ENCODE measurements at regions not wholly inside any gene's neighbourhood (a gene's known extent, or its start where the extent isn't known, plus 50 kb on each side); places are given as distances from the start of the nearest gene placed in this dataset.

- TF ChIP-seq ZBTB33 (IDR thresholded peaks at IDR 0.05; ENCODE audit: borderline replicate concordance, low read depth) (no peak), JUND (IDR thresholded peaks at IDR 0.05) (no peak)
Measured at GRCh38 chr9:74001382-74001781, 495.8 kb upstream of the RORB start (continued).

DNA sequence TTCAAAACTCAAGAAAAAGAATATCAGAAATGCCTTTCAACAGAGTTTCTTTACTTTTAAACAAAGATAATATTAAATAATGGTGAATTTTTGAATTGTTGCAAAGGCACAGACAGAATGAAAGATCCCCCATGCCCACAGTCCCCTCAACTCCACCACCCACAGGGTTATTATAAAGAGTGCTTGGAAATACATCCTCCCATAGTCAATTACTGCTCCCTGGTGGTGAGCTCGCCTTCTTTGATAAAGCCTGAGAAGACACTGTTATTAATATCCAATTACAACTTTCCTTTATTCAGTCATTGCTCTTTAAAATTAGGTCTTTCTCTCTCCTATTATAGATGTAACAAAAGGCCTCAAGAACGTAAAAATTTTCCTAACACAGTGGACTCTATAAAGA is 490.2 kb upstream of the RORB start:
- H3K27ac ChIP-seq (ENCODE audit: low read depth in 2 of 2, low read length in 1 of 2) = no peak overlapping the region
- no peaks in the 10 kb centered on the region for H3K79me2 ChIP-seq (ENCODE audit: insufficient read depth)
- ChIA-PET CTCF (no interaction called here), POLR2A (no interaction called here)
- no peaks in the 10 kb centered on the region for H3K4me1 ChIP-seq (ENCODE audit: control insufficient read depth in 1 of 2, insufficient read depth in 2 of 2, low read depth in 1 of 2, low read length in 1 of 2)
- TF ChIP-seq RAD21 (IDR thresholded peaks at IDR 0.05; ENCODE audit: low read length) (peak; percentile 42), YY1 (IDR thresholded peaks at IDR 0.05; ENCODE audit: low read depth) (no peak)
- H3K36me3 ChIP-seq (replicated peaks in 1 of 2; ENCODE audit: control insufficient read depth in 1 of 2, insufficient read depth in 2 of 2, low read length in 1 of 2) = no peaks in the 10 kb centered on the region
- H4K20me1 ChIP-seq (ENCODE audit: insufficient read depth) = no peaks in the 10 kb centered on the region
- no peak overlapping the region for H3K4me2 ChIP-seq
- no peak overlapping the region for H3K9ac ChIP-seq
- H3K9me2 ChIP-seq = no peaks in the 10 kb centered on the region
- H3F3A ChIP-seq (replicated peaks; ENCODE audit: insufficient read depth) = no peaks in the 10 kb centered on the region
- 31% methylated on average over 2 of the region's 2 CpGs for WGBS (ENCODE audit: low lambda C conversion rate)
- no peaks in the 10 kb centered on the region for H3K27me3 ChIP-seq (ENCODE audit: insufficient read depth)
- DNase-seq = peak; percentile 4
- no peak overlapping the region for H2AFZ ChIP-seq (ENCODE audit: low read depth)
- H3K9me3 ChIP-seq = no peaks in the 10 kb centered on the region
- H3K4me3 ChIP-seq (ENCODE audit: low read depth in 2 of 2, low read length in 1 of 2) = no peak overlapping the region

GRCh38 chr9:74007833-74008232 is 489.3 kb upstream of the RORB start:
- no peaks in the 10 kb centered on the region for H3F3A ChIP-seq (replicated peaks; ENCODE audit: insufficient read depth)
- TF ChIP-seq, protein P1, sequence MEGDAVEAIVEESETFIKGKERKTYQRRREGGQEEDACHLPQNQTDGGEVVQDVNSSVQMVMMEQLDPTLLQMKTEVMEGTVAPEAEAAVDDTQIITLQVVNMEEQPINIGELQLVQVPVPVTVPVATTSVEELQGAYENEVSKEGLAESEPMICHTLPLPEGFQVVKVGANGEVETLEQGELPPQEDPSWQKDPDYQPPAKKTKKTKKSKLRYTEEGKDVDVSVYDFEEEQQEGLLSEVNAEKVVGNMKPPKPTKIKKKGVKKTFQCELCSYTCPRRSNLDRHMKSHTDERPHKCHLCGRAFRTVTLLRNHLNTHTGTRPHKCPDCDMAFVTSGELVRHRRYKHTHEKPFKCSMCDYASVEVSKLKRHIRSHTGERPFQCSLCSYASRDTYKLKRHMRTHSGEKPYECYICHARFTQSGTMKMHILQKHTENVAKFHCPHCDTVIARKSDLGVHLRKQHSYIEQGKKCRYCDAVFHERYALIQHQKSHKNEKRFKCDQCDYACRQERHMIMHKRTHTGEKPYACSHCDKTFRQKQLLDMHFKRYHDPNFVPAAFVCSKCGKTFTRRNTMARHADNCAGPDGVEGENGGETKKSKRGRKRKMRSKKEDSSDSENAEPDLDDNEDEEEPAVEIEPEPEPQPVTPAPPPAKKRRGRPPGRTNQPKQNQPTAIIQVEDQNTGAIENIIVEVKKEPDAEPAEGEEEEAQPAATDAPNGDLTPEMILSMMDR (IDR thresholded peaks at IDR 0.05) = no peak
- TF ChIP-seq TCF12 (IDR thresholded peaks at IDR 0.05) (no peak), TEAD4 (IDR thresholded peaks at IDR 0.05; ENCODE audit: borderline replicate concordance, insufficient read depth) (no peak), NFIC (IDR thresholded peaks at IDR 0.05; ENCODE audit: borderline replicate concordance) (no peak), RCOR1 (IDR thresholded peaks at IDR 0.05; ENCODE audit: low read length) (no peak), MEF2A (IDR thresholded peaks at IDR 0.05; ENCODE audit: borderline replicate concordance, low read depth) (no peak), IRF3 (IDR thresholded peaks at IDR 0.05; ENCODE audit: low read depth, low read length) (no peak), SIN3A (IDR thresholded peaks at IDR 0.05; ENCODE audit: borderline replicate concordance, low read depth, low read length) (no peak), EP300 (IDR thresholded peaks at IDR 0.05; ENCODE audit: borderline replicate concordance in 1 of 2, low read depth in 1 of 2, low read length in 1 of 2) (no peak), JUND (IDR thresholded peaks at IDR 0.05) (no peak), MXI1 (IDR thresholded peaks at IDR 0.05; ENCODE audit: low read depth, low read length) (no peak), ZBTB33 (IDR thresholded peaks at IDR 0.05; ENCODE audit: borderline replicate concordance, low read depth) (no peak), ELF1 (IDR thresholded peaks at IDR 0.05) (no peak), FOXM1 (IDR thresholded peaks at IDR 0.05; ENCODE audit: low read depth) (no peak), POLR2AphosphoS5 (IDR thresholded peaks at IDR 0.05; ENCODE audit: low read depth, low read length) (no peak), EZH2phosphoT487 (IDR thresholded peaks at IDR 0.05; ENCODE audit: borderline replicate concordance, low read depth) (no peak), CHD2 (IDR thresholded peaks at IDR 0.05; ENCODE audit: low read length, partially characterized antibody) (no peak)
- TF ChIP-seq, protein P2, sequence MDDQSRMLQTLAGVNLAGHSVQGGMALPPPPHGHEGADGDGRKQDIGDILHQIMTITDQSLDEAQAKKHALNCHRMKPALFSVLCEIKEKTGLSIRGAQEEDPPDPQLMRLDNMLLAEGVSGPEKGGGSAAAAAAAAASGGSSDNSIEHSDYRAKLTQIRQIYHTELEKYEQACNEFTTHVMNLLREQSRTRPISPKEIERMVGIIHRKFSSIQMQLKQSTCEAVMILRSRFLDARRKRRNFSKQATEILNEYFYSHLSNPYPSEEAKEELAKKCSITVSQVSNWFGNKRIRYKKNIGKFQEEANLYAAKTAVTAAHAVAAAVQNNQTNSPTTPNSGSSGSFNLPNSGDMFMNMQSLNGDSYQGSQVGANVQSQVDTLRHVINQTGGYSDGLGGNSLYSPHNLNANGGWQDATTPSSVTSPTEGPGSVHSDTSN (IDR thresholded peaks at IDR 0.05) = no peak
- H3K27ac ChIP-seq (ENCODE audit: low read depth in 2 of 2, low read length in 1 of 2) = no peak overlapping the region
- H3K27me3 ChIP-seq (ENCODE audit: insufficient read depth) = no peaks in the 10 kb centered on the region
- no peak overlapping the region for H3K4me3 ChIP-seq (ENCODE audit: low read depth in 2 of 2, low read length in 1 of 2)
- WGBS (ENCODE audit: low lambda C conversion rate) = 33% methylated on average over 3 of the region's 3 CpGs
- H3K36me3 ChIP-seq (replicated peaks in 1 of 2; ENCODE audit: control insufficient read depth in 1 of 2, insufficient read depth in 2 of 2, low read length in 1 of 2) = no peaks in the 10 kb centered on the region
- H3K9ac ChIP-seq = no peak overlapping the region
- no peaks in the 10 kb centered on the region for H4K20me1 ChIP-seq (ENCODE audit: insufficient read depth)
- no peaks in the 10 kb centered on the region for H3K79me2 ChIP-seq (ENCODE audit: insufficient read depth)
- no peak overlapping the region for H3K4me2 ChIP-seq
- no peak overlapping the region for H2AFZ ChIP-seq (ENCODE audit: low read depth)
- ChIA-PET CTCF (no interaction called here), POLR2A (no interaction called here)
- DNase-seq = no peak
- no peaks in the 10 kb centered on the region for H3K9me3 ChIP-seq
- no peaks in the 10 kb centered on the region for H3K4me1 ChIP-seq (ENCODE audit: control insufficient read depth in 1 of 2, insufficient read depth in 2 of 2, low read depth in 1 of 2, low read length in 1 of 2)
- no peaks in the 10 kb centered on the region for H3K9me2 ChIP-seq

Data from SK-N-SH (cell line).